Nucleus accumbens (tissue), 56 donors: ENCODE measurements at regions not wholly inside any gene's neighbourhood (a gene's known extent, or its start where the extent isn't known, plus 50 kb on each side); places are given as distances from the start of the nearest gene placed in this dataset.

ENCODE experiments used
- DNase-seq, 56 donors: peaks; one replicate each; lab custom pipeline; 2025; lab: John Stamatoyannopoulos, UW

GRCh38 chr1:5664906-5665875 is 327.0 kb downstream of the NPHP4 start:
- DNase-seq: no peak

GRCh38 chr1:5664081-5664768 is 328.0 kb downstream of the NPHP4 start:
- DNase-seq: no peak

DNA sequence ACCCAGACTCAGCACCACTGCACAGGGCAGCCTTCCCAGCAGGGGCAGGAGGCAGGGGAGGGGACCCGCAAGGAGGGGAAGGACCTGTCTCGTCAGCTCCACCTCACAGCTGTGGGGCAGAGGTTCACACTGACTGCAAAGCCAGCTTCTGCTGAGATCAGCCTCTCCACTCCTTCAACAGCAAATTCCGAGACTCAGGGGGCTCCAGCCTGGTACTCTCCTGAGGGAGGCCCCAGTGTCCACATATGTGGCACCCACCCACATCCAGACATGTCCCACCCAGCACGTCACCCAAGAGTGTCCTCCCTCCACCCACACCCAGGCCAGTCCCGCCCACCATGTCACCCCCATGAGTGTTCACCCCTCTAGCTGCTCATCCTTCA is 329.5 kb downstream of the NPHP4 start:
- no peak for DNase-seq

DNA sequence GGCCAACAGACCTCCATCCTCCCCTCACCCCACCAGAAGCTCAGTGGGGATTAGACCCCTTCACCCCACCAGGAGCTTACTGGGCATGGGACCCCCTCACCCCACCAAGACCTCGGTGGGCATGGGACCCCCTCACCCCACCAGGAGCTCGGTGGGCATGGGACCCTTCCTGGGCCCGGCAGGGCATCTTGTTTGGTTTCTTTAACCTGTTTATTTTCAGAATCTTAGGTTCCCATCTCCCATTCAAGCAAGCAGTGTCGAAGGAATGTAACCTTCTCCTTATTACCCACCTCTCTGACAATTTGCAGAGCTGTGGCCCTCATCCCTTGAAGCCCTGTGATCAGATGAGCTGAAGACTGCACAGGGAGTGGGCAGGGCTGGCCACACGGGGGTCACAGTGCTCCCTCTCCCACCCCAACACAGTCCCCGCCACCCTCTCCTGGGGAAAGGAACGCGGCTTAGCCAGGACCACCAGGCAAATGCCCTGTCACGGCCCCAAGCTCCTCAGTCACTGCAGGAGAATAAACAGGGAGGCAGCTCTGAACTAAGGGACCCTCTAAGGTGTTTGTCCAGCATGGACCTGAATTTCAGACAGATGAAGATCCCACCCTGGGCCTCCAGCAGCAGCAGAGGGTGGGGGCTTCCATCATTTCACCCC is 330.0 kb downstream of the NPHP4 start:
- no peak for DNase-seq

DNA sequence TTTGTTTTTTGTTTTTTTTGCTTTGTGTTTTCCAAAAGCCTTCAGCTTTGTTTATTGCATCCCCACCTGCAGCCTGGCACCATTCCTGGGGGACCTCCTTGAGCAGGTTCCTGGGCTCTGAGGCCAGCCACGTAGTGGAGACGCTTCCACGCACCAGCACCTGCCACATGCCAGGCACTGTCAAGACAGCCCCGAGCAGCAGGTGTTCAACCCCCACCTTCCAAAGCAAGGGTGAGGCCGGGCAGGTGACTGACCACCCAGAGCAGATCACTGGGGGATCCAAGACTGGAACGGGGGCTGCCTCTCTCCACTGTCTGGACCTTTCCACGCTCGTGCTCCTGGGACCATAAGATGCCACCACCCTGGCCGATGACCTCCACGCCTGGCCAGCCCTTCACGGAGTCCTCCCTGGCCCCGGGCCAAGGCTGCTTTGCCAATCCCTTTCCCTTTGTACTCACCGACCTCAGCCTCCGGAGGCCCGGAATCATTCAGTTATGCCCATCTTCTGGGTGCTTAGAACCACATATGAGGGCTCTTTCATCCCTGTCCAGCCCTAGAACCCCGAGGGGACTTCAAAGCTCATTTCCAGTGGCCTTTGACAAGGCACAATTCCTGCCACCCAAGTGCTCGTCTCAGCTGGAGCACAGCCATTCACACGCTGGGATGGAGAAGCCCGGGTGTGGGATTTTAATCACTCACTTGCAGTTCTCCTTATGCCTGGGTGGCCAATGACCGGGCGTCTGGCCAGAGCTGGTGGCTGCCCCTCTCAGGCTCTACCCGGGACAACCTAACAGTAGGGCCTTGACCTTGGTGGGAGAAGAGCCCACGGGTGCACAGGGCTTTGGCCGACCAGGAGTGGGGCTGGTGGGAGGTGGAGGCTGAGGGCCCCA is 330.8 kb downstream of the NPHP4 start:
- DNase-seq: no peak

GRCh38 chr1:5660141-5660935 is 331.9 kb downstream of the NPHP4 start:
- no peak for DNase-seq

DNA sequence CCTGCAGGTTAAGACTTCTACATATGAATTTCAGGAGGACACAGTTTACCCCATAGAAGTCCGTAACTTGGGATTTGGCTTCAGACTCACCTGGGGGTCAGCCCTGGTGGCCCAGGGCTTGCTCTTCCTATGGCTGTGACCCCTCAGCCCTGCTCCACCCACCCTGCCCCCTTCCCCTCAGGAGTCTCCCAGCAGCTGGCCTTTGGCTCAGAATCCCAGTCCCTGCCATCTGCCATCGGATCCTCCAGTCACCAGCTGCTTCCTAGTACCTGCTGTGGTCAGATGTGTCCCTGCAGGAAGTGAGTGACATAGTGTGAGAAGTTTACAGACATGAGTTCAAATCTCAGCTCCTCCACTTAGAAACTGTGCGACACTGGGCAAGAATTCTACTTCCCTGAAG is 332.6 kb downstream of the NPHP4 start:
- no peak for DNase-seq

DNA sequence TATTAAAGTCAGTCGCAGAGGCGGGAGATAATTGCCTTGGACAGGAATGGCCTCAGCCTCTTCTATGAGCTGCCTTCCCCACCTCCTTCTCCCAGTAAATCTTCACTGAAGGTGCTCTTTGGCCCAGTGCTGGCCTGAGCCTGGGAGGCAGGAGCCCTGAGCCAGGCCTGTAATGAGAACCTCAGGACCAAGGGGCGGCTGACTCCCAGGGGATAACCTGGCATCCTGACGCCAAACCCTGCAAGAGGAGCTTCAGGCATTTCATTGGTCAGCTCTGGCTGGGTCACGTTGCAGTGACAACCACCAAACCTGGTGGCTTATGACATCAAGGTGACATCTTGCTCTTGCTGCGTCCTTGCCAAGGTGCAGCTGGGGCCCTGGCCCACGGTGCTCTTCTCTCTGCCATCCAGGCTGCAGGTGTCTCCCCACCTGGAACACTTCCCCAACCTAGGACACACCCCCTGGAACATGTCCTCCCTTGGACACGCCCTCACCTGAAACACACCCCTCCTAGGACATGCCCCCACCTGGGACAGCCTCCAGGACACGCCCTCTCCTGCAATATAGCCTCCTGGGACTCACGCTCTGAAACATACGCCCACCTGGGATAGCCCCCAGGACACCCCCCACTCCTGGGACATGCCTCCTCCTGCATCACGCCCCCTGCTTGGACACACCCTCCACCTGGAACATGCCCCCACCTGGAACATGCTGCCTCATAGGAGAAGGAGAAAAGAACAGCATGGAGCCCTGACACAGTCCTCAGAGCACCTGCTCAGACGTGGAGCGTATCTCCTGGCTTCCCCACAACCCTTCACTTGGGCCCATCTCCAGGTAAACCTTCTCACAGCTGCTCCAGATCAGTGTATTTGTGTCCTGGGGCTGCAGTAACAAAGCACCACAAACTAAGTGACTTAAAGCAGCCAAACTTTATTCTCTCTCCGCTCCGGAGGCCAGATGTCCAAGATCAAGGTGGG is 333.6 kb downstream of the NPHP4 start:
- DNase-seq: no peak

DNA sequence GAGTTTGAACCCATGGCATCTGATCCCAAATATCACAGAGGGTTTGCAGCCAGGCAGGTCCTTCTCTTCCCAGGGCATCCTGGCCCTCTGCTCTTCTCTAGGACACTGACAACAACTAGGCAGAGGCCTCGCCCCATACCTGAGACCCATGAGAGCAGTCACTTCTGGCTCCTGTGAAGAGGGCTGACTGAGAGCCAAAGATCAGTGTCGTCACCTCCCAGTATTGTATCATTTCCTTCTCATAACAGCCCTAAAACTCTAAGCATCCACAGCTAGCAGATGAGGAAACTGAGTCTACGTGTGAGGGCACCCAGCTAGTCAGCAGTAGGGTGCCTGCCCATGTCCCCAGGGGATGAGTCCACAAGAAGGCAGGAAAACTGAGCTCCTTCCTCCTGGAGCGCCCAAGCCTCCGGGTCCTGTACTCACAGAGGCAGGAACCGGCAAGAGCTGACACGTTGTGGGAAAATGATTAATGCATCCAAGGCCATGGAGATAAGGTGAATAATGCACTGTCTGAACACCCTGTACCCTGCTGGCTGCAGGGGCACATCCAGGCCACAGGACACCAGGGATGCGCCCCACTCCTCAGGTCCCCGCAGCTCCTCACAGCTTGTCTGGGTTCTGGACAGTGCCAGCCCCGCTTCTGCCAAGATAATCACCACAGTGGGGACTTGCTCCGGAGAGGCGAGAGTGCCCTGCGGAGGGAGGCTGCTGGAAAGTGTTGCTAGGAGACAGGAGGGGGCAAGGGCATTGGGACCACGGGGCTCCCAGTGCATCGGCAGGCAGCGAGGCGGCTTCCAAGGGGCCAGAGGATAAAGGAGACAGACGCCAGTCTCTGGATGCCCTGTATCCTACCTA is 340.0 kb downstream of the NPHP4 start:
- DNase-seq: peak in 6 of 56 donors; percentile 10 to 31 (median 14)

DNA sequence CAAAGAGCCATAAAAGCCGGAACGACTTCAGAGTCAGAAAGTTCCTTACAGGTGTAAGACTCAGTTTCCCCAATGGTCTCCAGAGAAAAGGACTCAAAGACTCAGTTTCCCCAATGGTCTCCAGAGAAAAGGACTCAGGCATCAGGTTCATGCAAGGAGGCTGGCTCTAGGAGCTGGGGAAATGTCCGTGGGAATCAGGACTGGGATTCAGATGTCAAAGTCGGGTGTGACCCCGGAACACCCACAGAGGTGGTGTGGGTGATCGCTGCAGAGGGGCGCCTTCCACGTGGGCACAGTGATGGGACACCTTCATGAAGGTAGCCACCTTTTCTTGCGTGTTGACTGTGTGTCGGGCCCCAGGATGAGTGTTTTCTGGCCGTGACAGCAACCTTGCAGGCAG is 340.8 kb downstream of the NPHP4 start:
- DNase-seq: no peak

- no peak for DNase-seq
Observed at GRCh38 chr1:5651027-5651410, 341.2 kb downstream of the NPHP4 start.

GRCh38 chr1:5650283-5651026 is 341.8 kb downstream of the NPHP4 start:
- no peak for DNase-seq

DNA sequence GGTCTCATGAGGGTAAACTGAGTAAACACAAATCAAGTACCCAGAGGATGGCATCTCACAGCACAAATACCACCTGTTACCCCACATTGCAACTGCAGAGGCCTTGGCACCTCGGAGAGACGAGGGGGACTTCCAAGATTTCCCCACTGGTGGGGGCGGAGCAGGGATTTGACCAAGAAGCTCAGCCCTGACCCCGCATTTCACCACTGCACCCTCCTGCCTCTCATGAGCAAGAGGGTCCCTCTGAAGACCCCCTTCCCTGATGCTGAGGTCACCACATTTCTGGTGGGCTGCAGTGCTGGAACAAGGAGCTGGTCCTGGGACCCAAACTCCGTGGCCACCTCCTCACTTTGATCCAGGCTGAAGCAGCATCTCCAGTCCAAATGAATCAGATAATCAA is 342.4 kb downstream of the NPHP4 start:
- no peak for DNase-seq

DNA sequence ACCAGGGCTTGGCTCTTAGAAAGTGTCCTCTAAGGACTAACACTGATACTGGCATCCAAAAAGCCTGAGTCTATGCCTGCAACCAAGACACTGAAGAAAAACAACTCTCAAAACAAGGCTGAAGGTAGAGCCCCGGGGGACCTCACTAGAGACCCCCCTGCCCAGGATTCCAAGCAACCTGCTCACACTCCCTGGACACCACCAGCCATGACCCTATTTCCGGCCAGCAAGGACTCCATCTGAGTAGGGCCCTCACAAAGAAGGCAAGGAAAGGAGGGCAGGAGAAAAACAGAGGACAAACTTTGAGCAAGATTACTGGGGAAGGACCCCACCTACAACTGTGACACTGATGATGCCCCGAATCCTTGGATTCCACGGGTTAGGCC is 343.1 kb downstream of the NPHP4 start:
- DNase-seq: no peak

- DNase-seq: no peak
Observed at GRCh38 chr1:5648410-5649165, 343.6 kb downstream of the NPHP4 start.

DNA sequence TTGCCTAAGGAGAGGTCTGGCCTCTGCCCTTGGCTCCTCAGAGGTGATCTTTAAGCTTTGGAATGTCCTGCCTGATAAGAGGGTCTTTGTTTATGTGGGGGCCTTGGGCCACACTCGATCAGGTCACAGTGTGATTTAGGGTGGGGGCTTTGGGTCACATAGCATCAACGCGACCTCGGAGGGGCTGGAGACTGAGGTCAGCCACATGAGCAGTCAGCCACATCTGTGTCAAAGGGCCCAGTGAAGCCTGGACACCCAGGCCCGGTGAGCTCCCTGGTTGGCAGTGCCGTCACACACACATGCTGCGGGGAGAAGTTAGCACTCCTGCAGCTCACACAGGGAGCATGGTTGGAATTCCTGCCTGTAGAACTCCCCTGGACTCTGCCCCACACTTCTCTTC is 345.0 kb downstream of the NPHP4 start:
- no peak for DNase-seq
